T-helper 17 cell (primary cell): ENCODE measurements at regions not wholly inside any gene's neighbourhood (a gene's known extent, or its start where the extent isn't known, plus 50 kb on each side); places are given as distances from the start of the nearest gene placed in this dataset.
"Not testable (repeated sequence)": the region's sequence is repeated elsewhere in the genome, so short reads cannot be mapped to it uniquely, and the experiment has no call there.

Experiments used
- ATAC-seq: fragments of 150-1000 bp; cut with Tn5 transposase; 2 replicates; pipeline ENCODE4 v1.10.0; 2021; ENCODE audit warnings: mild to moderate bottlenecking, moderate library complexity
- DNase-seq, 3 donors: peaks; one replicate each; pipeline versions ENCODE4 v3.0.0 to v3.0.0-alpha.2; 2020 to 2021
- H3K9me3 ChIP-seq: one replicate; pipeline ENCODE4 v1.7.0; 2013; ENCODE audit warnings: low read length, mild to moderate bottlenecking; ENCODE audit not compliant: control insufficient read depth, poor library complexity, severe bottlenecking
- H3K27ac Mint-ChIP-seq: one replicate; pipeline ENCODE4 v1.8.0; 2022; ENCODE audit warnings: mild to moderate bottlenecking, moderate library complexity, mixed read lengths
- H3K27me3 Mint-ChIP-seq: one replicate; pipeline ENCODE4 v1.8.0; 2022; ENCODE audit warnings: mixed read lengths
- H3K36me3 Mint-ChIP-seq: one replicate; pipeline ENCODE4 v1.8.0; 2022; ENCODE audit warnings: low read depth, mixed read lengths
- H3K4me1 Mint-ChIP-seq: one replicate; pipeline ENCODE4 v1.8.0; 2022; ENCODE audit warnings: mild to moderate bottlenecking, mixed read lengths
- H3K4me3 Mint-ChIP-seq: one replicate; pipeline ENCODE4 v1.8.0; 2022; ENCODE audit warnings: mild to moderate bottlenecking, moderate library complexity, mixed read lengths

GRCh38 chr14:85830549-85830948, 300.6 kb downstream of the FLRT2 start:
- H3K27me3 Mint-ChIP-seq, ATAC-seq, H3K9me3 ChIP-seq, H3K36me3 Mint-ChIP-seq, H3K27ac Mint-ChIP-seq, DNase-seq, H3K4me1 Mint-ChIP-seq, H3K4me3 Mint-ChIP-seq: not testable (repeated sequence)

- not testable (repeated sequence) for H3K4me3 Mint-ChIP-seq, ATAC-seq, H3K27me3 Mint-ChIP-seq
Observed at GRCh38 chr14:85829601-85830000, 299.7 kb downstream of the FLRT2 start.

GRCh38 chr14:85824526-85824925, 294.6 kb downstream of the FLRT2 start:
- H3K4me1 Mint-ChIP-seq, result no peaks in the 10 kb centered on the region
- no peak for ATAC-seq
- no peak overlapping the region for H3K4me3 Mint-ChIP-seq

More at GRCh38 chr14:85829601-85830000, 299.7 kb downstream of the FLRT2 start:
- H3K4me1 Mint-ChIP-seq, H3K9me3 ChIP-seq, H3K27ac Mint-ChIP-seq, H3K36me3 Mint-ChIP-seq, DNase-seq: not testable (repeated sequence)

GRCh38 chr14:85822236-85822635, 292.3 kb downstream of the FLRT2 start:
- DNase-seq (no peak), ATAC-seq (no peak)
- Mint-ChIP-seq H3K27me3 (no peaks in the 10 kb centered on the region), H3K36me3 (no peaks in the 10 kb centered on the region), H3K27ac (no peak overlapping the region), H3K4me3 (no peak overlapping the region), H3K4me1 (no peaks in the 10 kb centered on the region)
- no peaks in the 10 kb centered on the region for H3K9me3 ChIP-seq

More at GRCh38 chr14:85824526-85824925, 294.6 kb downstream of the FLRT2 start:
- Mint-ChIP-seq H3K27ac (no peak overlapping the region), H3K36me3 (no peaks in the 10 kb centered on the region), H3K27me3 (no peaks in the 10 kb centered on the region)
- DNase-seq, result no peak
- H3K9me3 ChIP-seq, result no peaks in the 10 kb centered on the region

- Mint-ChIP-seq H3K27ac (no peak overlapping the region), H3K4me1 (no peaks in the 10 kb centered on the region), H3K36me3 (no peaks in the 10 kb centered on the region), H3K27me3 (no peaks in the 10 kb centered on the region), H3K4me3 (no peak overlapping the region)
- ATAC-seq (no peak), DNase-seq (no peak)
- no peaks in the 10 kb centered on the region for H3K9me3 ChIP-seq
Observed at GRCh38 chr14:85817430-85817829, 287.5 kb downstream of the FLRT2 start.

GRCh38 chr14:85813040-85813439, 283.1 kb downstream of the FLRT2 start:
- ATAC-seq, result no peak
- no peak for DNase-seq
- no peaks in the 10 kb centered on the region for H3K27me3 Mint-ChIP-seq

GRCh38 chr14:85811340-85811739, 281.4 kb downstream of the FLRT2 start:
- ATAC-seq (no peak), DNase-seq (no peak)
- Mint-ChIP-seq H3K27ac (no peak overlapping the region), H3K4me3 (no peak overlapping the region), H3K4me1 (no peaks in the 10 kb centered on the region), H3K27me3 (no peaks in the 10 kb centered on the region), H3K36me3 (no peaks in the 10 kb centered on the region)
- H3K9me3 ChIP-seq, result no peaks in the 10 kb centered on the region

More at GRCh38 chr14:85813040-85813439, 283.1 kb downstream of the FLRT2 start:
- no peak overlapping the region for H3K4me3 Mint-ChIP-seq
- no peaks in the 10 kb centered on the region for H3K4me1 Mint-ChIP-seq
- H3K9me3 ChIP-seq, result no peaks in the 10 kb centered on the region
- H3K36me3 Mint-ChIP-seq, result no peaks in the 10 kb centered on the region
- no peak overlapping the region for H3K27ac Mint-ChIP-seq

GRCh38 chr14:85799668-85800067, 269.7 kb downstream of the FLRT2 start:
- H3K9me3 ChIP-seq, result no peaks in the 10 kb centered on the region
- H3K36me3 Mint-ChIP-seq, result no peaks in the 10 kb centered on the region
- no peaks in the 10 kb centered on the region for H3K4me1 Mint-ChIP-seq

GRCh38 chr14:85798856-85799255, 268.9 kb downstream of the FLRT2 start:
- Mint-ChIP-seq H3K4me3 (no peak overlapping the region), H3K4me1 (no peaks in the 10 kb centered on the region), H3K27ac (no peak overlapping the region), H3K27me3 (no peaks in the 10 kb centered on the region), H3K36me3 (no peaks in the 10 kb centered on the region)
- DNase-seq, result no peak
- no peaks in the 10 kb centered on the region for H3K9me3 ChIP-seq
- ATAC-seq, result no peak

More at GRCh38 chr14:85799668-85800067, 269.7 kb downstream of the FLRT2 start:
- Mint-ChIP-seq H3K4me3 (no peak overlapping the region), H3K27me3 (no peaks in the 10 kb centered on the region), H3K27ac (no peak overlapping the region)
- DNase-seq (no peak), ATAC-seq (no peak)

- DNase-seq, result no peak
- H3K4me3 Mint-ChIP-seq, result no peak overlapping the region
- ATAC-seq, result no peak
- H3K27ac Mint-ChIP-seq, result no peak overlapping the region
- H3K4me1 Mint-ChIP-seq, result no peaks in the 10 kb centered on the region
- H3K9me3 ChIP-seq, result no peaks in the 10 kb centered on the region
- no peaks in the 10 kb centered on the region for H3K36me3 Mint-ChIP-seq
- no peaks in the 10 kb centered on the region for H3K27me3 Mint-ChIP-seq
Observed at GRCh38 chr14:85793533-85793932, 263.6 kb downstream of the FLRT2 start.

- no peak for ATAC-seq
- DNase-seq, result no peak
- Mint-ChIP-seq H3K27me3 (no peaks in the 10 kb centered on the region), H3K27ac (no peak overlapping the region), H3K4me1 (no peaks in the 10 kb centered on the region), H3K4me3 (no peak overlapping the region), H3K36me3 (no peaks in the 10 kb centered on the region)
- H3K9me3 ChIP-seq, result no peaks in the 10 kb centered on the region
Observed at GRCh38 chr14:85789506-85789905, 259.6 kb downstream of the FLRT2 start.

- Mint-ChIP-seq H3K4me1 (no peaks in the 10 kb centered on the region), H3K4me3 (no peak overlapping the region), H3K27me3 (no peaks in the 10 kb centered on the region), H3K36me3 (no peaks in the 10 kb centered on the region), H3K27ac (no peak overlapping the region)
- DNase-seq (no peak), ATAC-seq (no peak)
- H3K9me3 ChIP-seq, result no peaks in the 10 kb centered on the region
Observed at GRCh38 chr14:85788470-85789233, 258.7 kb downstream of the FLRT2 start.

GRCh38 chr14:85766295-85766694, 236.4 kb downstream of the FLRT2 start:
- DNase-seq (no peak), ATAC-seq (no peak)
- H3K27me3 Mint-ChIP-seq, result no peaks in the 10 kb centered on the region
- H3K4me3 Mint-ChIP-seq, result no peak overlapping the region
- no peaks in the 10 kb centered on the region for H3K9me3 ChIP-seq
- no peaks in the 10 kb centered on the region for H3K36me3 Mint-ChIP-seq
- no peaks in the 10 kb centered on the region for H3K4me1 Mint-ChIP-seq
- no peak overlapping the region for H3K27ac Mint-ChIP-seq

- H3K36me3 Mint-ChIP-seq, result no peaks in the 10 kb centered on the region
- ATAC-seq, result no peak
- no peaks in the 10 kb centered on the region for H3K4me1 Mint-ChIP-seq
Observed at GRCh38 chr14:85764822-85765221, 234.9 kb downstream of the FLRT2 start.

More at GRCh38 chr14:85764822-85765221, 234.9 kb downstream of the FLRT2 start:
- Mint-ChIP-seq H3K4me3 (no peak overlapping the region), H3K27me3 (no peaks in the 10 kb centered on the region), H3K27ac (no peak overlapping the region)
- H3K9me3 ChIP-seq, result no peaks in the 10 kb centered on the region
- DNase-seq, result no peak
